ENCODE measurements at regions not wholly inside any gene's neighbourhood (a gene's known extent, or its start where the extent isn't known, plus 50 kb on each side); places are given as distances from the start of the nearest gene placed in this dataset.
A peak's percentile ranks its signal among the peaks of the same experiment; 100 is the strongest.

- no peak for DNase-seq
These were observed 577.2 kb downstream of the PPARGC1A start for GRCh38 chr4:23312686-23313085.

GRCh38 chr4:23311983-23312382 is 577.9 kb downstream of the PPARGC1A start:
- H3K9me2 ChIP-seq (replicated peaks; ENCODE audit: insufficient read depth, low read length) = no peaks in the 10 kb centered on the region
- no peak overlapping the region for H3K9ac ChIP-seq (ENCODE audit: low read length)
- H3K9me3 ChIP-seq (ENCODE audit: low read length) = no peaks in the 10 kb centered on the region
- H3K4me1 ChIP-seq (ENCODE audit: low read length) = no peaks in the 10 kb centered on the region
- DNase-seq = no peak
- no peaks in the 10 kb centered on the region for H3K36me3 ChIP-seq (ENCODE audit: insufficient read depth, low read length)
- H3K79me2 ChIP-seq (ENCODE audit: low read length) = no peaks in the 10 kb centered on the region
- no peaks in the 10 kb centered on the region for H3K27me3 ChIP-seq (ENCODE audit: low read length)
- H3K4me3 ChIP-seq (ENCODE audit: low read length) = no peak overlapping the region
- H4K20me1 ChIP-seq (ENCODE audit: insufficient read depth, low read depth, low read length) = no peaks in the 10 kb centered on the region
- H3K27ac ChIP-seq (ENCODE audit: low read length) = no peak overlapping the region
- H2AFZ ChIP-seq (ENCODE audit: low read length) = no peak overlapping the region
- no peak overlapping the region for H3K4me2 ChIP-seq (ENCODE audit: low read depth, low read length, poor library complexity, severe bottlenecking)

More at GRCh38 chr4:23312686-23313085, 577.2 kb downstream of the PPARGC1A start:
- Histone ChIP-seq H3K4me2 (ENCODE audit: low read depth, low read length, poor library complexity, severe bottlenecking) (no peak overlapping the region), H3K4me3 (ENCODE audit: low read length) (no peak overlapping the region), H3K4me1 (ENCODE audit: low read length) (no peaks in the 10 kb centered on the region), H3K9me2 (replicated peaks; ENCODE audit: insufficient read depth, low read length) (no peaks in the 10 kb centered on the region), H3K9ac (ENCODE audit: low read length) (no peak overlapping the region), H3K9me3 (ENCODE audit: low read length) (no peaks in the 10 kb centered on the region), H4K20me1 (ENCODE audit: insufficient read depth, low read depth, low read length) (no peaks in the 10 kb centered on the region), H3K27ac (ENCODE audit: low read length) (no peak overlapping the region), H3K36me3 (ENCODE audit: insufficient read depth, low read length) (no peaks in the 10 kb centered on the region), H3K27me3 (ENCODE audit: low read length) (no peaks in the 10 kb centered on the region), H3K79me2 (ENCODE audit: low read length) (no peaks in the 10 kb centered on the region), H2AFZ (ENCODE audit: low read length) (no peak overlapping the region)

GRCh38 chr4:23305026-23305425 is 584.8 kb downstream of the PPARGC1A start:
- Histone ChIP-seq H3K79me2 (ENCODE audit: low read length) (no peaks in the 10 kb centered on the region), H2AFZ (ENCODE audit: low read length) (peak overlapping the region; percentile 63), H3K36me3 (ENCODE audit: insufficient read depth, low read length) (no peaks in the 10 kb centered on the region), H3K27ac (ENCODE audit: low read length) (no peak overlapping the region), H3K4me2 (ENCODE audit: low read depth, low read length, poor library complexity, severe bottlenecking) (peak overlapping the region; percentile 73), H3K4me3 (ENCODE audit: low read length) (peak overlapping the region; percentile 61), H3K9me3 (ENCODE audit: low read length) (no peaks in the 10 kb centered on the region), H3K9ac (ENCODE audit: low read length) (peak overlapping the region; percentile 50), H4K20me1 (ENCODE audit: insufficient read depth, low read depth, low read length) (no peaks in the 10 kb centered on the region), H3K27me3 (ENCODE audit: low read length) (no peaks in the 10 kb centered on the region), H3K4me1 (ENCODE audit: low read length) (peaks cover 13% of the 10 kb centered on the region), H3K9me2 (replicated peaks; ENCODE audit: insufficient read depth, low read length) (0 out of 2 replicates have a peak, but pooled peaks cover 3% of the 10 kb centered on the region)
- no peak for DNase-seq

GRCh38 chr4:23298371-23298770 is 591.5 kb downstream of the PPARGC1A start:
- Histone ChIP-seq H3K4me1 (ENCODE audit: low read length) (no peaks in the 10 kb centered on the region), H3K9me2 (replicated peaks; ENCODE audit: insufficient read depth, low read length) (no peaks in the 10 kb centered on the region), H3K79me2 (ENCODE audit: low read length) (no peaks in the 10 kb centered on the region), H2AFZ (ENCODE audit: low read length) (no peak overlapping the region), H3K9me3 (ENCODE audit: low read length) (no peaks in the 10 kb centered on the region), H3K27me3 (ENCODE audit: low read length) (0 out of 2 replicates have a peak, but pooled peaks cover 2% of the 10 kb centered on the region), H3K4me2 (ENCODE audit: low read depth, low read length, poor library complexity, severe bottlenecking) (no peak overlapping the region), H4K20me1 (ENCODE audit: insufficient read depth, low read depth, low read length) (no peaks in the 10 kb centered on the region), H3K36me3 (ENCODE audit: insufficient read depth, low read length) (no peaks in the 10 kb centered on the region), H3K27ac (ENCODE audit: low read length) (no peak overlapping the region), H3K9ac (ENCODE audit: low read length) (no peak overlapping the region), H3K4me3 (ENCODE audit: low read length) (no peak overlapping the region)
- no peak for DNase-seq

- Histone ChIP-seq H3K9me2 (replicated peaks; ENCODE audit: insufficient read depth, low read length) (no peaks in the 10 kb centered on the region), H3K9ac (ENCODE audit: low read length) (no peak overlapping the region), H3K4me3 (ENCODE audit: low read length) (no peak overlapping the region), H3K9me3 (ENCODE audit: low read length) (no peaks in the 10 kb centered on the region), H3K36me3 (ENCODE audit: insufficient read depth, low read length) (no peaks in the 10 kb centered on the region), H3K4me2 (ENCODE audit: low read depth, low read length, poor library complexity, severe bottlenecking) (no peak overlapping the region), H3K79me2 (ENCODE audit: low read length) (no peaks in the 10 kb centered on the region), H4K20me1 (ENCODE audit: insufficient read depth, low read depth, low read length) (no peaks in the 10 kb centered on the region), H3K27ac (ENCODE audit: low read length) (no peak overlapping the region), H3K27me3 (ENCODE audit: low read length) (0 out of 2 replicates have a peak, but pooled peaks cover 2% of the 10 kb centered on the region), H3K4me1 (ENCODE audit: low read length) (no peaks in the 10 kb centered on the region), H2AFZ (ENCODE audit: low read length) (no peak overlapping the region)
- DNase-seq = peak; percentile 59
These were observed 592.5 kb downstream of the PPARGC1A start for GRCh38 chr4:23297327-23297726.

GRCh38 chr4:23291139-23291538 is 598.4 kb downstream of the GBA3 start:
- Histone ChIP-seq H3K4me2 (ENCODE audit: low read depth, low read length, poor library complexity, severe bottlenecking) (no peak overlapping the region), H3K4me3 (ENCODE audit: low read length) (no peak overlapping the region), H3K36me3 (ENCODE audit: insufficient read depth, low read length) (no peaks in the 10 kb centered on the region), H3K27ac (ENCODE audit: low read length) (no peak overlapping the region), H3K9me2 (replicated peaks; ENCODE audit: insufficient read depth, low read length) (no peaks in the 10 kb centered on the region), H2AFZ (ENCODE audit: low read length) (no peak overlapping the region), H3K9me3 (ENCODE audit: low read length) (no peaks in the 10 kb centered on the region), H3K4me1 (ENCODE audit: low read length) (peaks cover 5% of the 10 kb centered on the region; the same call in 1 of the 2 replicates), H3K79me2 (ENCODE audit: low read length) (no peaks in the 10 kb centered on the region), H4K20me1 (ENCODE audit: insufficient read depth, low read depth, low read length) (no peaks in the 10 kb centered on the region), H3K9ac (ENCODE audit: low read length) (no peak overlapping the region), H3K27me3 (ENCODE audit: low read length) (no peaks in the 10 kb centered on the region)
- no peak for DNase-seq

GRCh38 chr4:23290656-23291055 is 597.9 kb downstream of the GBA3 start:
- no peak for DNase-seq
- Histone ChIP-seq H3K79me2 (ENCODE audit: low read length) (no peaks in the 10 kb centered on the region), H3K9ac (ENCODE audit: low read length) (no peak overlapping the region), H3K9me3 (ENCODE audit: low read length) (no peaks in the 10 kb centered on the region), H2AFZ (ENCODE audit: low read length) (no peak overlapping the region), H3K4me2 (ENCODE audit: low read depth, low read length, poor library complexity, severe bottlenecking) (no peak overlapping the region), H3K36me3 (ENCODE audit: insufficient read depth, low read length) (no peaks in the 10 kb centered on the region), H3K4me3 (ENCODE audit: low read length) (no peak overlapping the region), H3K27ac (ENCODE audit: low read length) (no peak overlapping the region), H3K27me3 (ENCODE audit: low read length) (no peaks in the 10 kb centered on the region), H3K4me1 (ENCODE audit: low read length) (peaks cover 5% of the 10 kb centered on the region; the same call in 1 of the 2 replicates), H4K20me1 (ENCODE audit: insufficient read depth, low read depth, low read length) (no peaks in the 10 kb centered on the region), H3K9me2 (replicated peaks; ENCODE audit: insufficient read depth, low read length) (no peaks in the 10 kb centered on the region)

GRCh38 chr4:23279377-23279986 is 586.7 kb downstream of the GBA3 start:
- H3K27ac ChIP-seq (ENCODE audit: low read length) = no peak overlapping the region
- no peaks in the 10 kb centered on the region for H4K20me1 ChIP-seq (ENCODE audit: insufficient read depth, low read depth, low read length)
- no peaks in the 10 kb centered on the region for H3K27me3 ChIP-seq (ENCODE audit: low read length)
- no peak overlapping the region for H3K9ac ChIP-seq (ENCODE audit: low read length)
- no peaks in the 10 kb centered on the region for H3K36me3 ChIP-seq (ENCODE audit: insufficient read depth, low read length)
- H3K9me3 ChIP-seq (ENCODE audit: low read length) = no peaks in the 10 kb centered on the region
- H2AFZ ChIP-seq (ENCODE audit: low read length) = no peak overlapping the region
- H3K4me2 ChIP-seq (ENCODE audit: low read depth, low read length, poor library complexity, severe bottlenecking) = no peak overlapping the region
- H3K4me3 ChIP-seq (ENCODE audit: low read length) = no peak overlapping the region
- no peaks in the 10 kb centered on the region for H3K9me2 ChIP-seq (replicated peaks; ENCODE audit: insufficient read depth, low read length)
- peaks cover 7% of the 10 kb centered on the region for H3K4me1 ChIP-seq (ENCODE audit: low read length)
- DNase-seq = no peak
- H3K79me2 ChIP-seq (ENCODE audit: low read length) = no peaks in the 10 kb centered on the region
